WTC11 (cell line): ENCODE measurements at regions not wholly inside any gene's neighbourhood (a gene's known extent, or its start where the extent isn't known, plus 50 kb on each side); places are given as distances from the start of the nearest gene placed in this dataset.

ENCODE experiments used
- ATAC-seq: fragments of 200-7000 bp; cut with Tn5 transposase; 2 replicates; pipeline ENCODE4 v1.10.0; 2021; ENCODE audit warnings: mild to moderate bottlenecking, moderate library complexity
- CTCF ChIA-PET: fragments of 300-600 bp; sonication (Branson Sonifier 250); formaldehyde crosslinking; loops from one replicate; lab custom pipeline; 2021; ENCODE audit warnings: antibody characterized with exemption; lab: Charles Lee
- POLR2A ChIA-PET: fragments of 350-600 bp; sonication (Branson Sonifier 250); formaldehyde crosslinking; loops from one replicate; lab custom pipeline; 2021; ENCODE audit warnings: antibody characterized with exemption; lab: Charles Lee
- DNase-seq: peaks from one replicate; pipeline ENCODE4 v3.0.0; 2021; ENCODE audit warnings: low spot score
- H3K27ac Mint-ChIP-seq: 2 replicates; pipeline ENCODE4 v1.8.0; 2021; ENCODE audit warnings: mixed read lengths
- H3K27me3 Mint-ChIP-seq: 2 replicates; pipeline ENCODE4 v1.8.0; 2021; ENCODE audit warnings: low read depth, mild to moderate bottlenecking, moderate library complexity, mixed read lengths
- H3K36me3 Mint-ChIP-seq: 2 replicates; pipeline ENCODE4 v1.8.0; 2021; ENCODE audit warnings: mixed read lengths
- H3K4me1 Mint-ChIP-seq: 2 replicates; pipeline ENCODE4 v1.8.0; 2022; ENCODE audit warnings: mixed read lengths
- H3K4me3 Mint-ChIP-seq: 2 replicates; pipeline ENCODE4 v1.8.0; 2021; ENCODE audit warnings: mild to moderate bottlenecking, moderate library complexity, mixed read lengths
- H3K9me3 Mint-ChIP-seq: 2 replicates; pipeline ENCODE4 v1.8.0; 2021; ENCODE audit warnings: mixed read lengths
- CBFB ChIP-seq: sonication (generic); formaldehyde crosslinking; IDR thresholded peaks from 2 replicates; pipeline ENCODE4 v1.8.1; 2022; ENCODE audit warnings: mild to moderate bottlenecking, low read depth, missing genetic modification reagents
- E2F4 ChIP-seq: sonication (generic); formaldehyde crosslinking; IDR thresholded peaks from 2 replicates; pipeline ENCODE4 v1.8.1; 2022; ENCODE audit warnings: low read depth, mild to moderate bottlenecking, moderate library complexity, missing genetic modification reagents, borderline replicate concordance
- ELF4 ChIP-seq: sonication (generic); formaldehyde crosslinking; IDR thresholded peaks from 2 replicates; pipeline ENCODE4 v1.8.1; 2022; ENCODE audit warnings: low read depth, mild to moderate bottlenecking, moderate library complexity, missing genetic modification reagents
- ESRRA ChIP-seq: sonication (generic); formaldehyde crosslinking; IDR thresholded peaks from 2 replicates; pipeline ENCODE4 v1.8.1; 2022; ENCODE audit warnings: mild to moderate bottlenecking, missing genetic modification reagents, borderline replicate concordance
- KAT7 ChIP-seq: sonication (generic); formaldehyde crosslinking; IDR thresholded peaks from 2 replicates; pipeline ENCODE4 v1.8.1; 2023; ENCODE audit warnings: missing genetic modification reagents, mild to moderate bottlenecking, borderline replicate concordance
- MXD4 ChIP-seq: fragments of 250-450 bp; sonication (Bioruptor Pico); IDR thresholded peaks from 2 replicates; pipeline ENCODE4 v1.8.0; 2021; ENCODE audit warnings: mild to moderate bottlenecking, moderate library complexity, borderline replicate concordance
- TEAD1 ChIP-seq: sonication (generic); formaldehyde crosslinking; IDR thresholded peaks from 2 replicates; pipeline ENCODE4 v1.8.0; 2022; ENCODE audit warnings: mild to moderate bottlenecking, missing genetic modification reagents
- USF1 ChIP-seq: sonication (generic); formaldehyde crosslinking; IDR thresholded peaks from 2 replicates; pipeline ENCODE4 v1.8.0; 2022; ENCODE audit warnings: mild to moderate bottlenecking, missing genetic modification reagents
- ZNF512 ChIP-seq: sonication (generic); formaldehyde crosslinking; IDR thresholded peaks from 2 replicates; pipeline ENCODE4 v1.8.1; 2022; ENCODE audit warnings: missing genetic modification reagents, borderline replicate concordance
- ZNF532 ChIP-seq: fragments of 250-450 bp; sonication (Bioruptor Pico); IDR thresholded peaks from 2 replicates; pipeline ENCODE4 v1.9.0; 2021; ENCODE audit warnings: mild to moderate bottlenecking, borderline replicate concordance
- TF ChIP-seq, protein P1 (sequence below): sonication (generic); formaldehyde crosslinking; IDR thresholded peaks from 2 replicates; pipeline ENCODE4 v1.8.0; 2022; ENCODE audit warnings: mild to moderate bottlenecking, missing genetic modification reagents
- TF ChIP-seq, protein P2 (sequence below): fragments of 250-450 bp; sonication (Bioruptor Pico); IDR thresholded peaks from 2 replicates; pipeline ENCODE4 v1.9.0; 2021; ENCODE audit warnings: moderate library complexity, mild to moderate bottlenecking, inconsistent platforms, borderline replicate concordance

DNA sequence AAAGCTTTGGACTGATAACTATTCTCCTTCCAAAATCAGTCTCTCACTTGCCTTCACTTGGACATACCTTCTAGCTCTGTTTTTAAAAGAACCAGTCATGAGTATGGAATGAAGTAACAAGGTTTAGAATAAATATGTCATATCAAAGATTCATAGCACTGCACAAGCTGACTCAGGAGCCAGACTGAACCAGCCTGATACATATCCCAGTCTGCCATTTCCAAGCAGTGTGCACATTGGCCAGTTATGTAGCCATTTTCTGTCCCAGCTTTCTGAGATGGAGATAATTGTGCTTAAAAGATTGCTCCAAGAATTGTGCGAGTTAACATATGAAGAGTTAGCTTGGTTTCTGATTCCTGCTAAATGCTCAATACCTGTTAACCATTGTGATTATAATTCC is 311.3 kb downstream of the C11orf87 start (continued):
- TF ChIP-seq ZNF532 (CRISPR knock-in tag): no peak
- TF ChIP-seq ESRRA (CRISPR knock-in tag): no peak
- TF ChIP-seq ZNF512: no peak
- no peak for TF ChIP-seq USF1 (CRISPR knock-in tag)
- TF ChIP-seq E2F4 (CRISPR knock-in tag): no peak
- TF ChIP-seq ELF4 (CRISPR knock-in tag): no peak

GRCh38 chr11:109734566-109734965 is 312.6 kb downstream of the C11orf87 start:
- ChIA-PET POLR2A (no interaction called here), CTCF (no interaction called here)
- H3K27ac Mint-ChIP-seq: no peak overlapping the region
- TF ChIP-seq USF1 (CRISPR knock-in tag) (no peak), CBFB (CRISPR knock-in tag) (no peak), MXD4 (no peak), TEAD1 (CRISPR knock-in tag) (no peak), E2F4 (CRISPR knock-in tag) (no peak), KAT7 (no peak)
- TF ChIP-seq, protein P1, sequence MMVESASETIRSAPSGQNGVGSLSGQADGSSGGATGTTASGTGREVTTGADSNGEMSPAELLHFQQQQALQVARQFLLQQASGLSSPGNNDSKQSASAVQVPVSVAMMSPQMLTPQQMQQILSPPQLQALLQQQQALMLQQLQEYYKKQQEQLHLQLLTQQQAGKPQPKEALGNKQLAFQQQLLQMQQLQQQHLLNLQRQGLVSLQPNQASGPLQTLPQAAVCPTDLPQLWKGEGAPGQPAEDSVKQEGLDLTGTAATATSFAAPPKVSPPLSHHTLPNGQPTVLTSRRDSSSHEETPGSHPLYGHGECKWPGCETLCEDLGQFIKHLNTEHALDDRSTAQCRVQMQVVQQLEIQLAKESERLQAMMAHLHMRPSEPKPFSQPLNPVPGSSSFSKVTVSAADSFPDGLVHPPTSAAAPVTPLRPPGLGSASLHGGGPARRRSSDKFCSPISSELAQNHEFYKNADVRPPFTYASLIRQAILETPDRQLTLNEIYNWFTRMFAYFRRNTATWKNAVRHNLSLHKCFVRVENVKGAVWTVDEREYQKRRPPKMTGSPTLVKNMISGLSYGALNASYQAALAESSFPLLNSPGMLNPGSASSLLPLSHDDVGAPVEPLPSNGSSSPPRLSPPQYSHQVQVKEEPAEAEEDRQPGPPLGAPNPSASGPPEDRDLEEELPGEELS (CRISPR knock-in tag): no peak
- TF ChIP-seq, protein P2, sequence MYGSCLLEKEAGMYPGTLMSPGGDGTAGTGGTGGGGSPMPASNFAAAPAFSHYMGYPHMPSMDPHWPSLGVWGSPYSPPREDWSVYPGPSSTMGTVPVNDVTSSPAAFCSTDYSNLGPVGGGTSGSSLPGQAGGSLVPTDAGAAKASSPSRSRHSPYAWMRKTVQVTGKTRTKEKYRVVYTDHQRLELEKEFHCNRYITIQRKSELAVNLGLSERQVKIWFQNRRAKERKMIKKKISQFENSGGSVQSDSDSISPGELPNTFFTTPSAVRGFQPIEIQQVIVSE (CRISPR knock-in tag): no peak
- ATAC-seq (no peak), DNase-seq (no peak)
- H3K4me3 Mint-ChIP-seq: no peak overlapping the region
- H3K27me3 Mint-ChIP-seq: no peaks in the 10 kb centered on the region
- no peaks in the 10 kb centered on the region for H3K36me3 Mint-ChIP-seq
- no peaks in the 10 kb centered on the region for H3K9me3 Mint-ChIP-seq
- peaks cover 10% of the 10 kb centered on the region for H3K4me1 Mint-ChIP-seq
